Stomach (tissue), 8 donors: ENCODE measurements at regions not wholly inside any gene's neighbourhood (a gene's known extent, or its start where the extent isn't known, plus 50 kb on each side); places are given as distances from the start of the nearest gene placed in this dataset.

Experiments used
- DNase-seq, 2 donors: peaks; one replicate each; pipeline versions ENCODE4 v3.0.0 to v3.0.0-alpha.2; 2013 to 2019
- H3K27ac ChIP-seq, 5 donors: fragments of 200-600 bp in 4 of 5; sonication (generic) in 4 of 5; one replicate each; pipeline ENCODE4 v1.5.1; 2013 to 2019; ENCODE audit warnings: mild to moderate bottlenecking in 1 of 5, moderate library complexity in 1 of 5
- H3K27me3 ChIP-seq, 3 donors: fragments of 200-600 bp; sonication (generic); one replicate each; pipeline ENCODE4 v1.5.1; 2017 to 2019; ENCODE audit warnings: mixed run types in 1 of 3
- H3K36me3 ChIP-seq, 4 donors: fragments of 200-600 bp; sonication (generic); 1 replicate in 3 of 4; 2 replicates in 1 of 4; pipeline ENCODE4 v1.5.1; 2016 to 2019
- H3K4me1 ChIP-seq, 4 donors: fragments of 200-600 bp; sonication (generic); one replicate each; pipeline ENCODE4 v1.5.1; 2016 to 2019
- H3K4me3 ChIP-seq, 4 donors: fragments of 200-600 bp; sonication (generic) in 3 of 4; one replicate each; pipeline ENCODE4 v1.5.1; 2016 to 2019; ENCODE audit warnings: mild to moderate bottlenecking in 1 of 4
- H3K9me3 ChIP-seq, 4 donors: fragments of 200-600 bp; sonication (generic); one replicate each; pipeline ENCODE4 v1.5.1; 2016 to 2019
- CTCF ChIP-seq, 7 experiments: fragments of 450-650 bp in 4 of 7; fragments of 200-600 bp in 3 of 7; sonication (generic) in 3 of 7; IDR thresholded peaks; one replicate each; pipeline ENCODE4 v1.5.1; 2016 to 2019; ENCODE audit warnings: antibody characterized with exemption in 7 of 7, control low read depth in 2 of 7, mild to moderate bottlenecking in 1 of 7
- EP300 ChIP-seq: sonication (generic); formaldehyde crosslinking; IDR thresholded peaks from one replicate; pipeline ENCODE4 v1.6.1; 2017; ENCODE audit warnings: antibody characterized with exemption
- POLR2A ChIP-seq, 4 donors: fragments of 450-650 bp; IDR thresholded peaks; one replicate each; pipeline ENCODE4 v1.6.1; 2016; ENCODE audit warnings: antibody characterized with exemption in 4 of 4, control low read depth in 2 of 4, mild to moderate bottlenecking in 1 of 4, moderate library complexity in 1 of 4
- POLR2AphosphoS5 ChIP-seq, 3 donors: sonication (generic); formaldehyde crosslinking; IDR thresholded peaks; one replicate each; pipeline ENCODE4 v1.6.1; 2016; ENCODE audit warnings: antibody characterized with exemption in 3 of 3
- WGBS, 5 donors: extraction: QIAGEN DNeasy Blood & Tissue Kit in 3 of 5; methylation state at CpG; one replicate each; pipeline versions ENCODE4 v1.1.5 to v1.1.7; 2013 to 2018; 5-methylcytosine and 5-hydroxymethylcytosine counted together
- intact Hi-C: fragments of 100-400 bp; cut with DNase I; formaldehyde crosslinking; loops from one replicate; pipeline ENCODE4 v1.15.1; 2023; ENCODE audit warnings: low total_unique reads
- donor health status: healthy with polysubstance abuse.
- donor health status: Bipolar disorder and iron deficiency.
- donor health status: healthy.

GRCh38 chrY:19479141-19479540, 265.4 kb downstream of the KDM5D start:
- Histone ChIP-seq H3K4me1 (no peaks in the 10 kb centered on the region), H3K36me3 (no peaks in the 10 kb centered on the region), H3K9me3 (no peaks in the 10 kb centered on the region), H3K27ac (no peak overlapping the region), H3K4me3 (no peak overlapping the region), H3K27me3 (no peaks in the 10 kb centered on the region)
- TF ChIP-seq POLR2A (IDR thresholded peaks at IDR 0.05) = no peak
- no peak for TF ChIP-seq EP300
- no peak for TF ChIP-seq POLR2AphosphoS5 (IDR thresholded peaks at IDR 0.05)
- no peak for TF ChIP-seq CTCF (IDR thresholded peaks at IDR 0.05)
- intact Hi-C loops = no loop called here
- DNase-seq = no peak

- Histone ChIP-seq H3K9me3 (no peaks in the 10 kb centered on the region), H3K4me3 (no peak overlapping the region), H3K4me1 (no peaks in the 10 kb centered on the region), H3K36me3 (no peaks in the 10 kb centered on the region), H3K27ac (no peak overlapping the region), H3K27me3 (no peaks in the 10 kb centered on the region)
- no peak for DNase-seq
- intact Hi-C loops = no loop called here
- WGBS, 5 donors = 40 to 75% (median 57%) methylated on average over 1 of the region's 1 CpG; no CpG with 5 or more reads in 2 of the 5 donors
- TF ChIP-seq POLR2AphosphoS5 (IDR thresholded peaks at IDR 0.05) (no peak), POLR2A (IDR thresholded peaks at IDR 0.05) (no peak), EP300 (no peak), CTCF (IDR thresholded peaks at IDR 0.05) (no peak)
These were observed 266.6 kb downstream of the KDM5D start for GRCh38 chrY:19477959-19478358.

GRCh38 chrY:19465809-19466208, 278.7 kb downstream of the KDM5D start:
- intact Hi-C loops = no loop called here

GRCh38 chrY:19456855-19457448, 287.6 kb downstream of the KDM5D start:
- Histone ChIP-seq H3K4me3 (no peak overlapping the region), H3K27ac (no peak overlapping the region), H3K36me3 (no peaks in the 10 kb centered on the region), H3K27me3 (no peaks in the 10 kb centered on the region), H3K4me1 (no peaks in the 10 kb centered on the region), H3K9me3 (peaks cover 0 to 4% (median 0%) of the 10 kb centered on the region in 4 donors)
- DNase-seq = no peak
- TF ChIP-seq POLR2AphosphoS5 (IDR thresholded peaks at IDR 0.05) = no peak
- no peak for TF ChIP-seq EP300
- no peak for TF ChIP-seq CTCF (IDR thresholded peaks at IDR 0.05)
- TF ChIP-seq POLR2A (IDR thresholded peaks at IDR 0.05) = no peak
- intact Hi-C loops = no loop called here

More at GRCh38 chrY:19465809-19466208, 278.7 kb downstream of the KDM5D start:
- no peak overlapping the region for H3K4me3 ChIP-seq
- H3K36me3 ChIP-seq = no peaks in the 10 kb centered on the region
- TF ChIP-seq EP300 = no peak
- TF ChIP-seq CTCF (IDR thresholded peaks at IDR 0.05) = no peak
- TF ChIP-seq POLR2AphosphoS5 (IDR thresholded peaks at IDR 0.05) = no peak
- TF ChIP-seq POLR2A (IDR thresholded peaks at IDR 0.05) = no peak
- no peaks in the 10 kb centered on the region for H3K4me1 ChIP-seq
- DNase-seq = no peak
- H3K27me3 ChIP-seq = no peaks in the 10 kb centered on the region
- H3K9me3 ChIP-seq = no peaks in the 10 kb centered on the region
- H3K27ac ChIP-seq = no peak overlapping the region
